ENCODE measurements at regions not wholly inside any gene's neighbourhood (a gene's known extent, or its start where the extent isn't known, plus 50 kb on each side); places are given as distances from the start of the nearest gene placed in this dataset.

DNA sequence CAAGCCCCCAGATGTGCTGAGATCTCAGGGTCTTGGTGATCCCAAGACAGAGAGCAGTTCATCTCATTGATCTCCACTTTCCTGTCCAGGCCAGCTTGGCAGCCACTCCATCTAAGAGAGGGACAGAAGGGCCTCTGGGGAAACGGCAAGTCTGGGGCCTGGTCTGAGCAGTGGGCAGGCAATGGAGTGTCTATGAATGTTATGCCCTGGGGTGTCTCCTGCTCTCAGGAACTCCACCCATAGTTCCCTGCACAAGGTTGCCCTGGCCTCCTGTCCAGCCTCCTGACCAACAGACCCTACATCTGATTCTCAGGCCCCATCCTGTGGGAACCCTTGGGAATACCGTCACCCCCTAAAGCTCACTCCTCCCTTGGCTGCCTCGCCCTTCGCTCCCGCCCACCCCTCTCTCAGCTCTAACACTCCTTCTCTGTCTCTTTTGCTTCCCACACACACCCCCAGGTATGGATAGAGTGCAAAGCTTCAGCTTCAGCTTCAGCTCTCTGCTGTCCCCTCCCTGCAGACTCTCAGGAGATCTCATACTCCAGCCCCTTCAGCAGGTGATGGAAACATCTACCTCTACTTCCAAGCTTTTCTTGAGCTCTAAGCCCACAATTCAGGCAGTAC lies 83.0 kb downstream of the HIF1AN start:
- Histone ChIP-seq H3K79me2 (ENCODE audit: control insufficient read depth, insufficient read depth, low read length) (no peaks in the 10 kb centered on the region), H3K4me3 (ENCODE audit: control insufficient read depth in 2 of 3, extremely low read depth in 1 of 3, insufficient read depth in 2 of 3, low read depth in 1 of 3, low read length in 3 of 3) (no peak overlapping the region), H3K4me2 (ENCODE audit: control insufficient read depth, extremely low read depth, insufficient read depth, low read depth, low read length) (no peak overlapping the region), H3K9me1 (ENCODE audit: control insufficient read depth, extremely low read depth, insufficient read depth, low read length) (no peaks in the 10 kb centered on the region), H3K36me3 (ENCODE audit: control insufficient read depth in 2 of 2, extremely low read depth in 1 of 2, insufficient read depth in 2 of 2, low read length in 2 of 2) (no peaks in the 10 kb centered on the region), H3K27me3 (ENCODE audit: control insufficient read depth, extremely low read depth, insufficient read depth, low read length) (peaks cover 41% of the 10 kb centered on the region), H3K9ac (ENCODE audit: control insufficient read depth, extremely low read depth, insufficient read depth, low read length) (no peak overlapping the region), H3K27ac (ENCODE audit: control insufficient read depth, insufficient read depth, low read length) (no peak overlapping the region), H3K4me1 (ENCODE audit: control insufficient read depth, extremely low read depth, insufficient read depth, low read length) (no peaks in the 10 kb centered on the region), H4K20me1 (ENCODE audit: control insufficient read depth, extremely low read depth, insufficient read depth, low read length) (no peaks in the 10 kb centered on the region), H2AFZ (ENCODE audit: control insufficient read depth, low read length) (no peak overlapping the region), H3K9me3 (ENCODE audit: control insufficient read depth, low read depth, low read length) (no peaks in the 10 kb centered on the region)
- no peak for TF ChIP-seq EZH2 (IDR thresholded peaks at IDR 0.05; ENCODE audit: low read length)
- TF ChIP-seq, protein P1, sequence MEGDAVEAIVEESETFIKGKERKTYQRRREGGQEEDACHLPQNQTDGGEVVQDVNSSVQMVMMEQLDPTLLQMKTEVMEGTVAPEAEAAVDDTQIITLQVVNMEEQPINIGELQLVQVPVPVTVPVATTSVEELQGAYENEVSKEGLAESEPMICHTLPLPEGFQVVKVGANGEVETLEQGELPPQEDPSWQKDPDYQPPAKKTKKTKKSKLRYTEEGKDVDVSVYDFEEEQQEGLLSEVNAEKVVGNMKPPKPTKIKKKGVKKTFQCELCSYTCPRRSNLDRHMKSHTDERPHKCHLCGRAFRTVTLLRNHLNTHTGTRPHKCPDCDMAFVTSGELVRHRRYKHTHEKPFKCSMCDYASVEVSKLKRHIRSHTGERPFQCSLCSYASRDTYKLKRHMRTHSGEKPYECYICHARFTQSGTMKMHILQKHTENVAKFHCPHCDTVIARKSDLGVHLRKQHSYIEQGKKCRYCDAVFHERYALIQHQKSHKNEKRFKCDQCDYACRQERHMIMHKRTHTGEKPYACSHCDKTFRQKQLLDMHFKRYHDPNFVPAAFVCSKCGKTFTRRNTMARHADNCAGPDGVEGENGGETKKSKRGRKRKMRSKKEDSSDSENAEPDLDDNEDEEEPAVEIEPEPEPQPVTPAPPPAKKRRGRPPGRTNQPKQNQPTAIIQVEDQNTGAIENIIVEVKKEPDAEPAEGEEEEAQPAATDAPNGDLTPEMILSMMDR (optimal IDR thresholded peaks at IDR 0.05 in 1 of 3, IDR thresholded peaks at IDR 0.05 in 1 of 3, conservative IDR thresholded peaks at IDR 0.05 in 1 of 3; ENCODE audit: extremely low read depth in 1 of 3, insufficient read depth in 2 of 3, low read length in 3 of 3): no peak
- no peak for FAIRE-seq
- no peak for DNase-seq (ENCODE audit: low read depth, low spot score)
- dilution Hi-C loops (cut with MboI; ENCODE audit: extremely low pct_ligation_motif_present, low sequenced_read_pairs): no loop called here

DNA sequence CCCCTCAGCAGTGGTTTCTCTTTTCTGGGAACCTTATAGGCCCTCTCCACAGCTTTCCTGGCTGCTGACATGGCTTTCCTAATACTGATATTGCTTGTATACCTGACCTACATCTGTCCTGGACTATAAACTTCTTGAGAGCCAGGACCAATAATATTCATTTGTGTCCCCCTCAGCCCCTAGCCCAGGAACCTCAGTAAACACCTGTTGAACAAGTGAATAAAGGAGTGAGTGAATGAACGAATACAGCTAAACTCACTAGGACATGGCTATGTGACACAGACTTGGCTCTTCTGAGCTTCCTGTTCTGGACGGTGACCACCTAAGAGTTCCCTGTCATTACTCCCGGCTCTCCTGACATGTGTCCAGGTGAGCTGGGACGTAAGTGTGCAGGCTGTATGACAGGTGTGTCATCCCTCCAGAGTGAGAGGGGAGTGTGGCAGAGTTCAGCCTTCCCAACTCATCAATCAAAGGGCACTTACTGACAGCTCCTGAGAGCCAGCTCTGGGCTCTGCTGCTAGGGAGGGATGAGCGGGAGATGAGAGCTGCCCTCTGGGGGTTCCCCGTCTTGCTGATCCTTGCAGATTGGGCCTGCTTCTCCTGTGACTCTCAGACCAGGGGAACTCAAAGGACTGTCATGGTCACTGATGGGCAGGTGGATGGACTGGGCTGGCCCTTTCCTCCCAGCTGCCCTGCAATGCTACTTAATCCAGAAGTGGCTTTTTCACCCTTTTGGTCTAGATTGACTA lies 84.5 kb downstream of the HIF1AN start:
- Histone ChIP-seq H3K27me3 (ENCODE audit: control insufficient read depth, extremely low read depth, insufficient read depth, low read length) (peaks cover 48% of the 10 kb centered on the region), H4K20me1 (ENCODE audit: control insufficient read depth, extremely low read depth, insufficient read depth, low read length) (no peaks in the 10 kb centered on the region), H3K9me3 (ENCODE audit: control insufficient read depth, low read depth, low read length) (no peaks in the 10 kb centered on the region), H3K9me1 (ENCODE audit: control insufficient read depth, extremely low read depth, insufficient read depth, low read length) (no peaks in the 10 kb centered on the region), H3K4me3 (ENCODE audit: control insufficient read depth in 2 of 3, extremely low read depth in 1 of 3, insufficient read depth in 2 of 3, low read depth in 1 of 3, low read length in 3 of 3) (no peak overlapping the region), H3K79me2 (ENCODE audit: control insufficient read depth, insufficient read depth, low read length) (no peaks in the 10 kb centered on the region), H2AFZ (ENCODE audit: control insufficient read depth, low read length) (no peak overlapping the region), H3K4me1 (ENCODE audit: control insufficient read depth, extremely low read depth, insufficient read depth, low read length) (no peaks in the 10 kb centered on the region), H3K36me3 (ENCODE audit: control insufficient read depth in 2 of 2, extremely low read depth in 1 of 2, insufficient read depth in 2 of 2, low read length in 2 of 2) (no peaks in the 10 kb centered on the region), H3K4me2 (ENCODE audit: control insufficient read depth, extremely low read depth, insufficient read depth, low read depth, low read length) (no peak overlapping the region), H3K27ac (ENCODE audit: control insufficient read depth, insufficient read depth, low read length) (no peak overlapping the region), H3K9ac (ENCODE audit: control insufficient read depth, extremely low read depth, insufficient read depth, low read length) (no peak overlapping the region)
- dilution Hi-C loops (cut with MboI; ENCODE audit: extremely low pct_ligation_motif_present, low sequenced_read_pairs): no loop called here
- no peak for TF ChIP-seq EZH2 (IDR thresholded peaks at IDR 0.05; ENCODE audit: low read length)
- TF ChIP-seq, protein P1 (optimal IDR thresholded peaks at IDR 0.05 in 1 of 3, IDR thresholded peaks at IDR 0.05 in 1 of 3, conservative IDR thresholded peaks at IDR 0.05 in 1 of 3; ENCODE audit: extremely low read depth in 1 of 3, insufficient read depth in 2 of 3, low read length in 3 of 3): no peak
- DNase-seq (ENCODE audit: low read depth, low spot score) (no peak), FAIRE-seq (no peak)
